ENCODE measurements at regions not wholly inside any gene's neighbourhood (a gene's known extent, or its start where the extent isn't known, plus 50 kb on each side); places are given as distances from the start of the nearest gene placed in this dataset.
"Not testable (repeated sequence)": the region's sequence is repeated elsewhere in the genome, so short reads cannot be mapped to it uniquely, and the experiment has no call there.

DNA sequence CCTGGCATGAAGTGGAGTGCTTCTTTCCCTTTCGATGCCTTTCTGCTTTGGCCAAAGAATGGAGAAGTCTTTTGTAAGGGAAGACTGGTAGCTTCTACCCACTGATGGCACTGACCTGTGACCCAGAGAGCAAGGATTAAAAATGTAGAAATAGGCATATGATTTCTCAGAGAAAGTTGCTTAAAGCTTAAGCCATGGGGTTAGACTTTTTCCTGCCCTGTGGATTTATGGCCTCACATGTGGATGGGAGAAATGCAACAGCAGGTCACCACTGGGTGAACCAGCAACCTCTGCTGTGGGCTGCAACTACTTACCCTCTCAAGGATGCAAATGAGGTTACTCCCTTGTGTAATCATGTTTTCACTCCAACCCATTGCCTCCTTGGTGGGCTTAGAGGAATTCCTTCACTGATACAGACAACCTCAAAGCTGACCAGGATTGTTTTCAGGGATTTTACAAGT lies 86.7 kb upstream of the CDC42EP3 start:
- H3K4me3 ChIP-seq (ENCODE audit: low read depth in 2 of 2, low read length in 2 of 2); BruUV-seq (replicated peaks); H3K36me3 ChIP-seq (ENCODE audit: control insufficient read depth, insufficient read depth, low read length); CTCF ChIA-PET; in situ Hi-C loops (cut with HindIII; ENCODE audit: low pct_unique_long_range_greater_than_20kb, low sequenced_read_pairs); H3K27ac ChIP-seq (ENCODE audit: low read length); H3K9me3 ChIP-seq (ENCODE audit: control insufficient read depth, insufficient read depth, low read depth, low read length); DNase-seq (ENCODE audit: low read depth, low spot score); ATAC-seq; POLR2A ChIA-PET; H3K4me1 ChIP-seq (ENCODE audit: control insufficient read depth, insufficient read depth, low read length); H3K27me3 ChIP-seq (ENCODE audit: control insufficient read depth, insufficient read depth, low read length); intact Hi-C loops (cut with micrococcal nuclease; ENCODE audit: unreplicated experiment): not testable (repeated sequence)

DNA sequence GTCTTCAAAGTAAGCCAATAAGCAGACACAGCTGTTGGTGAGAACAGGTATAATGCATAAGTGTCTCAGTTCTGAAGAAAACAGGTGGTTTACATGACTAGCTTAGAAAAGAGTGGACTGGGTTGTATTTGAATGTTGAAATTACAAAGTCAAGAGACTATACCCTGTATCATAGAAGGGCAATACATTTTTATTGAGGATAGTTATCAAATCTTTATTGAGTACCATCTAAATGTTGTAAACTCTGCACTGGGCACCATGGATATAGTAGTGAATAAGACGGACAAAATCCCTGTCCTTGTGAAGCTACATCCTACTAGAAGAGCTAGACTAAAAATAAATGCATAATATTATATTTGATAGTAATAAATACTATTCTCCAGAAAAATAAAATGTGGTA lies 88.5 kb upstream of the CDC42EP3 start:
- H3K4me1 ChIP-seq (ENCODE audit: control insufficient read depth, insufficient read depth, low read length); CTCF ChIA-PET; POLR2A ChIA-PET; H3K36me3 ChIP-seq (ENCODE audit: control insufficient read depth, insufficient read depth, low read length); ATAC-seq; H3K27ac ChIP-seq (ENCODE audit: low read length); H3K4me3 ChIP-seq (ENCODE audit: low read depth in 2 of 2, low read length in 2 of 2); DNase-seq (ENCODE audit: low read depth, low spot score); H3K27me3 ChIP-seq (ENCODE audit: control insufficient read depth, insufficient read depth, low read length); BruUV-seq (replicated peaks); in situ Hi-C loops (cut with HindIII; ENCODE audit: low pct_unique_long_range_greater_than_20kb, low sequenced_read_pairs); H3K9me3 ChIP-seq (ENCODE audit: control insufficient read depth, insufficient read depth, low read depth, low read length); intact Hi-C loops (cut with micrococcal nuclease; ENCODE audit: unreplicated experiment): not testable (repeated sequence)

DNA sequence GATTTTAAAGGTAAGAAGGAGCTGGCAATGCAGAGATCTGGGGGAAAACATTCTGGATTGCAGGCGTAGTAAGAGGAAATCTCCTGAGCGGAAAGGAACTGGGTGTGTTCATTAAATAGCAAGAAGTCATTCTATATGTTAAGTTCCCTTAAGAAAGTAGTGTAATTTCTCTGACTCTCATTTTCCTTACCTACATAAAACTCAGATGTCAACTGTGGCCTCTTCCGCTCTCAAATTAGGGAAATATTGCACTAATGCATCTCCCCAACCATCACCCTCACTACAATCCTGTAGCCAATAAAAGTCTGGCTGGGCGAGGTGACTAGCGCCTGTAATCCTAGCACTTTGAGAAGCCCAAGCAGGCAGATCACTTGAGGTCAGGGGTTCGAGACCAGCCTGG lies 89.0 kb upstream of the CDC42EP3 start:
- ATAC-seq (no peak), DNase-seq (ENCODE audit: low read depth, low spot score) (no peak)
- H3K27ac ChIP-seq (ENCODE audit: low read length), result no peak overlapping the region
- no peaks in the 10 kb centered on the region for H3K36me3 ChIP-seq (ENCODE audit: control insufficient read depth, insufficient read depth, low read length)
- H3K4me1 ChIP-seq (ENCODE audit: control insufficient read depth, insufficient read depth, low read length), result no peaks in the 10 kb centered on the region
- ChIA-PET CTCF (no interaction called here), POLR2A (no interaction called here)
- in situ Hi-C loops (cut with HindIII; ENCODE audit: low pct_unique_long_range_greater_than_20kb, low sequenced_read_pairs), result no loop called here
- no peaks in the 10 kb centered on the region for H3K9me3 ChIP-seq (ENCODE audit: control insufficient read depth, insufficient read depth, low read depth, low read length)
- TF ChIP-seq SIN3A (IDR thresholded peaks at IDR 0.05; ENCODE audit: borderline replicate concordance, insufficient read depth, low read depth, low read length) (no peak), POLR2AphosphoS5 (IDR thresholded peaks at IDR 0.05; ENCODE audit: low read depth, low read length) (no peak), TCF7L2 (IDR thresholded peaks at IDR 0.05; ENCODE audit: low read depth, low read length) (no peak)
- TF ChIP-seq, protein P1, sequence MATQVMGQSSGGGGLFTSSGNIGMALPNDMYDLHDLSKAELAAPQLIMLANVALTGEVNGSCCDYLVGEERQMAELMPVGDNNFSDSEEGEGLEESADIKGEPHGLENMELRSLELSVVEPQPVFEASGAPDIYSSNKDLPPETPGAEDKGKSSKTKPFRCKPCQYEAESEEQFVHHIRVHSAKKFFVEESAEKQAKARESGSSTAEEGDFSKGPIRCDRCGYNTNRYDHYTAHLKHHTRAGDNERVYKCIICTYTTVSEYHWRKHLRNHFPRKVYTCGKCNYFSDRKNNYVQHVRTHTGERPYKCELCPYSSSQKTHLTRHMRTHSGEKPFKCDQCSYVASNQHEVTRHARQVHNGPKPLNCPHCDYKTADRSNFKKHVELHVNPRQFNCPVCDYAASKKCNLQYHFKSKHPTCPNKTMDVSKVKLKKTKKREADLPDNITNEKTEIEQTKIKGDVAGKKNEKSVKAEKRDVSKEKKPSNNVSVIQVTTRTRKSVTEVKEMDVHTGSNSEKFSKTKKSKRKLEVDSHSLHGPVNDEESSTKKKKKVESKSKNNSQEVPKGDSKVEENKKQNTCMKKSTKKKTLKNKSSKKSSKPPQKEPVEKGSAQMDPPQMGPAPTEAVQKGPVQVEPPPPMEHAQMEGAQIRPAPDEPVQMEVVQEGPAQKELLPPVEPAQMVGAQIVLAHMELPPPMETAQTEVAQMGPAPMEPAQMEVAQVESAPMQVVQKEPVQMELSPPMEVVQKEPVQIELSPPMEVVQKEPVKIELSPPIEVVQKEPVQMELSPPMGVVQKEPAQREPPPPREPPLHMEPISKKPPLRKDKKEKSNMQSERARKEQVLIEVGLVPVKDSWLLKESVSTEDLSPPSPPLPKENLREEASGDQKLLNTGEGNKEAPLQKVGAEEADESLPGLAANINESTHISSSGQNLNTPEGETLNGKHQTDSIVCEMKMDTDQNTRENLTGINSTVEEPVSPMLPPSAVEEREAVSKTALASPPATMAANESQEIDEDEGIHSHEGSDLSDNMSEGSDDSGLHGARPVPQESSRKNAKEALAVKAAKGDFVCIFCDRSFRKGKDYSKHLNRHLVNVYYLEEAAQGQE (IDR thresholded peaks at IDR 0.05; ENCODE audit: insufficient read depth in 1 of 2, low read depth in 2 of 2, low read length in 1 of 2), result no peak
- TF ChIP-seq, protein P2, sequence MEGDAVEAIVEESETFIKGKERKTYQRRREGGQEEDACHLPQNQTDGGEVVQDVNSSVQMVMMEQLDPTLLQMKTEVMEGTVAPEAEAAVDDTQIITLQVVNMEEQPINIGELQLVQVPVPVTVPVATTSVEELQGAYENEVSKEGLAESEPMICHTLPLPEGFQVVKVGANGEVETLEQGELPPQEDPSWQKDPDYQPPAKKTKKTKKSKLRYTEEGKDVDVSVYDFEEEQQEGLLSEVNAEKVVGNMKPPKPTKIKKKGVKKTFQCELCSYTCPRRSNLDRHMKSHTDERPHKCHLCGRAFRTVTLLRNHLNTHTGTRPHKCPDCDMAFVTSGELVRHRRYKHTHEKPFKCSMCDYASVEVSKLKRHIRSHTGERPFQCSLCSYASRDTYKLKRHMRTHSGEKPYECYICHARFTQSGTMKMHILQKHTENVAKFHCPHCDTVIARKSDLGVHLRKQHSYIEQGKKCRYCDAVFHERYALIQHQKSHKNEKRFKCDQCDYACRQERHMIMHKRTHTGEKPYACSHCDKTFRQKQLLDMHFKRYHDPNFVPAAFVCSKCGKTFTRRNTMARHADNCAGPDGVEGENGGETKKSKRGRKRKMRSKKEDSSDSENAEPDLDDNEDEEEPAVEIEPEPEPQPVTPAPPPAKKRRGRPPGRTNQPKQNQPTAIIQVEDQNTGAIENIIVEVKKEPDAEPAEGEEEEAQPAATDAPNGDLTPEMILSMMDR (IDR thresholded peaks at IDR 0.05), result no peak
- H3K4me3 ChIP-seq (ENCODE audit: low read depth in 2 of 2, low read length in 2 of 2), result no peak overlapping the region
- no TSS peak for BruUV-seq (replicated peaks)
- no peaks in the 10 kb centered on the region for H3K27me3 ChIP-seq (ENCODE audit: control insufficient read depth, insufficient read depth, low read length)
- intact Hi-C loops (cut with micrococcal nuclease; ENCODE audit: unreplicated experiment), result no loop called here

DNA sequence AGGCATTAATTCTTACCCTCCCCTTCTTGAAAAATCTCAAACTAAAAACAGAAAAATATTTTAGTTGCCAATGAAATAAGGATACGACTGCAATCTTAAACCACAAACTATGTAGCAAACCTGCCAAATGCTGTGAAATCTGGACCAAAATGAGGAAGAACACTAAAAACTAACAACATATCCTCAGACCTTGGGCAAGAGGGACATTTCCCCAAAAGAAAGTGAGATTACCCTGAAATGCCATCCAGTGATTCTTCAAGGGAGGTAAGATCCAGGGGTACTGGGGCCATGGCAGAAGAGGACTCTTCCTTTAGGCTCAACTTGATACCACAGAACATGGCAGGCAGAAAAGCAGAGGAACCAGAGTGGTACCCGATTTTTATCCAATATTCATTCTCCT lies 90.8 kb upstream of the CDC42EP3 start:
- BruUV-seq (replicated peaks); intact Hi-C loops (cut with micrococcal nuclease; ENCODE audit: unreplicated experiment); CTCF ChIA-PET; POLR2A ChIA-PET; H3K36me3 ChIP-seq (ENCODE audit: control insufficient read depth, insufficient read depth, low read length); H3K4me3 ChIP-seq (ENCODE audit: low read depth in 2 of 2, low read length in 2 of 2); H3K4me1 ChIP-seq (ENCODE audit: control insufficient read depth, insufficient read depth, low read length); DNase-seq (ENCODE audit: low read depth, low spot score); in situ Hi-C loops (cut with HindIII; ENCODE audit: low pct_unique_long_range_greater_than_20kb, low sequenced_read_pairs); ATAC-seq; H3K9me3 ChIP-seq (ENCODE audit: control insufficient read depth, insufficient read depth, low read depth, low read length); H3K27me3 ChIP-seq (ENCODE audit: control insufficient read depth, insufficient read depth, low read length); H3K27ac ChIP-seq (ENCODE audit: low read length): not testable (repeated sequence)
